HCT116 (cell line): ENCODE measurements at regions not wholly inside any gene's neighbourhood (a gene's known extent, or its start where the extent isn't known, plus 50 kb on each side); places are given as distances from the start of the nearest gene placed in this dataset.

Experiments used
- ATF3 ChIP-seq: IDR thresholded peaks from 2 replicates; pipeline ENCODE4 v1.6.1; 2012
- CEBPB ChIP-seq: IDR thresholded peaks from 2 replicates; pipeline ENCODE4 v1.6.1; 2012; ENCODE audit warnings: low read depth
- EZH2 ChIP-seq: fragments of 200-600 bp; sonication (generic); IDR thresholded peaks from 2 replicates; pipeline ENCODE4 v1.6.1; 2017; ENCODE audit warnings: antibody characterized with exemption, mixed run types
- FOSL1 ChIP-seq: IDR thresholded peaks from 2 replicates; pipeline ENCODE4 v1.6.1; 2012; ENCODE audit warnings: low read depth
- ZBTB33 ChIP-seq: IDR thresholded peaks from 2 replicates; pipeline ENCODE4 v1.6.1; 2011; ENCODE audit warnings: mild to moderate bottlenecking, low read length, moderate library complexity; ENCODE audit not compliant: insufficient replicate concordance; ENCODE audit errors: extremely low read depth
- ZNF274 ChIP-seq: fragments of 200-500 bp; sonication (Bioruptor generic); IDR thresholded peaks from 2 replicates; pipeline ENCODE4 v1.6.1; 2014; ENCODE audit warnings: mild to moderate bottlenecking, low read depth, low read length, inconsistent platforms

GRCh38 chr10:2414562-2414961 is 652.8 kb upstream of the PFKP start:
- TF ChIP-seq FOSL1 (no peak), ATF3 (no peak), ZBTB33 (no peak), ZNF274 (no peak), EZH2 (no peak), CEBPB (no peak)
